Gastrocnemius medialis (tissue), 4 donors: ENCODE measurements at regions not wholly inside any gene's neighbourhood (a gene's known extent, or its start where the extent isn't known, plus 50 kb on each side); places are given as distances from the start of the nearest gene placed in this dataset.

ENCODE experiments used
- ATAC-seq, 2 donors: fragments of 150-250 bp; one replicate each; pipeline ENCODE4 v1.9.1; 2016
- DNase-seq, 2 donors: peaks; one replicate each; pipeline ENCODE4 v3.0.0-alpha.2; 2019
- H3K27ac ChIP-seq, 4 donors: fragments of 200-600 bp; sonication (generic); 1 replicate in 1 of 4; 2 replicates in 3 of 4; pipeline ENCODE4 v1.5.1; 2016 to 2018; ENCODE audit warnings: mild to moderate bottlenecking in 2 of 4, moderate library complexity in 1 of 4
- H3K27me3 ChIP-seq, 3 donors: fragments of 200-600 bp; sonication (generic) in 2 of 3; 1 replicate in 1 of 3; 2 replicates in 2 of 3; pipeline versions ENCODE4 v1.5.1 to v1.6.0; 2016 to 2019; ENCODE audit warnings: mild to moderate bottlenecking in 1 of 3, moderate library complexity in 1 of 3
- H3K36me3 ChIP-seq, 2 donors: fragments of 200-600 bp; sonication (generic) in 1 of 2; one replicate each; pipeline ENCODE4 v1.5.1; 2017 to 2018
- H3K4me1 ChIP-seq, 2 donors: fragments of 200-600 bp; sonication (generic) in 1 of 2; one replicate each; pipeline ENCODE4 v1.5.1; 2016 to 2017; ENCODE audit warnings: mild to moderate bottlenecking in 2 of 2
- H3K4me3 ChIP-seq, 4 donors: fragments of 200-600 bp; sonication (generic) in 3 of 4; 1 replicate in 1 of 4; 2 replicates in 3 of 4; pipeline ENCODE4 v1.5.1; 2016 to 2019; ENCODE audit warnings: mild to moderate bottlenecking in 2 of 4
- H3K9me3 ChIP-seq, 3 donors: fragments of 200-600 bp; sonication (generic) in 2 of 3; 1 replicate in 1 of 3; 2 replicates in 2 of 3; pipeline ENCODE4 v1.5.1; 2016 to 2019
- CTCF ChIP-seq, 5 experiments: fragments of 450-650 bp in 3 of 5; fragments of 200-600 bp in 2 of 5; sonication (generic) in 2 of 5; IDR thresholded peaks in 4 of 5; conservative IDR thresholded peaks in 1 of 5; 1 replicate in 4 of 5; 2 replicates in 1 of 5; pipeline ENCODE4 v1.5.1; 2016 to 2019; ENCODE audit warnings: antibody characterized with exemption in 5 of 5, mild to moderate bottlenecking in 3 of 5, moderate library complexity in 3 of 5
- POLR2A ChIP-seq, 2 donors: fragments of 450-650 bp; IDR thresholded peaks; one replicate each; pipeline ENCODE4 v1.6.1; 2017; ENCODE audit warnings: antibody characterized with exemption in 2 of 2, mild to moderate bottlenecking in 2 of 2, moderate library complexity in 2 of 2
- in situ Hi-C, 4 donors: fragments of 200-750 bp; cut with MboI; loops; one replicate each; pipeline versions ENCODE4 v1.15.0 to v1.8.0; 2017; ENCODE audit warnings: low sequenced_read_pairs in 4 of 4
- intact Hi-C: fragments of 100-400 bp; cut with DNase I; formaldehyde crosslinking; loops from one replicate; pipeline ENCODE4 v1.15.1; 2023; ENCODE audit warnings: low total_unique reads

DNA sequence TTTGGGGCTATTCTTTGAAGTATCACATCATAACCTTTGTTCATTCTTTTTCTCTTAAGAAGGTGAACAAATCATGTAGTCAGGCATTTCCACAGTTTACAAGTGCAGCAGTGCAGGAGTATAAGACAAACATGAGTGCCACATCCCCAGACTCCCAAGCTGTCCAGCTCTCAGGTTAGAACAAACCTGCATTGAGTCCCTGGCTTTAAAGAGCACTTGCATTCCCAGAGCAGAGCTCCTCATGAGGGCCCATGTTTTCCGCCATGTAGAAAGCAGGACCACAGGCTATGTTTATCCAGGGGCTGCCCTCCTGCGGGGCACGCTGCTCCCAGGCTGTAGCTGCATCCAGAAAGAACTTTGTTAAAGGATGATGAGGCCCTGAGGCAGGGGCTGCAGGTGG lies 267.7 kb downstream of the TLE3 start:
- intact Hi-C loops (no loop called here), in situ Hi-C loops (no loop called here)
- H3K4me3 ChIP-seq = no peak overlapping the region
- no peaks in the 10 kb centered on the region for H3K4me1 ChIP-seq
- H3K36me3 ChIP-seq = no peaks in the 10 kb centered on the region
- ATAC-seq = no peak
- H3K27me3 ChIP-seq = no peaks in the 10 kb centered on the region
- H3K9me3 ChIP-seq = no peaks in the 10 kb centered on the region
- H3K27ac ChIP-seq = no peak overlapping the region
- TF ChIP-seq POLR2A (IDR thresholded peaks at IDR 0.05) (no peak), CTCF (IDR thresholded peaks at IDR 0.05 in 4 of 5, conservative IDR thresholded peaks at IDR 0.05 in 1 of 5) (no peak)
- DNase-seq = no peak

DNA sequence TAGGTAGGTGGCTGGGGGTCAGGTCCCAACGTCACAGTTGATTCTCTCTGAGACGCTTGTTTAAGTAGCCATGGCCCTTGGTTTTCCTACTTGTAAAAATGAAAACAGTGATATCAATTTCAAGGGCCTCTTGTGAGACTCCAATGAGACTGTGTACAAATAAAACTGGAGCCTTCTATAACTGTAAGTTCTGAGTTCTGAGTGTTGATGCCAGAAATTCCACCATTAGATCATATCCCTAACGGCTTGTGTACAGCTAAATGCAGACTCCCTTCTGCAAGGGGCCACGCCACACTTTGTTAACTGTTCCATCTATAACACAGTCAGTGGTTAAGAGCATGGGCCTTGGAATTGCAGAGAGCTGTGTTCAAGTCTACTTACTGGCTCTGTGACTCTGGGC lies 267.3 kb downstream of the TLE3 start:
- Histone ChIP-seq H3K27ac (no peak overlapping the region), H3K4me1 (no peaks in the 10 kb centered on the region), H3K4me3 (no peak overlapping the region), H3K27me3 (no peaks in the 10 kb centered on the region), H3K36me3 (no peaks in the 10 kb centered on the region), H3K9me3 (no peaks in the 10 kb centered on the region)
- in situ Hi-C loops = no loop called here
- no peak for DNase-seq
- TF ChIP-seq POLR2A (IDR thresholded peaks at IDR 0.05) (no peak), CTCF (IDR thresholded peaks at IDR 0.05 in 4 of 5, conservative IDR thresholded peaks at IDR 0.05 in 1 of 5) (no peak)
- peak in 1 of 2 donors; percentile 74 for ATAC-seq
- intact Hi-C loops = no loop called here

- Histone ChIP-seq H3K27ac (no peak overlapping the region), H3K36me3 (no peaks in the 10 kb centered on the region), H3K4me3 (no peak overlapping the region), H3K4me1 (no peaks in the 10 kb centered on the region), H3K27me3 (no peaks in the 10 kb centered on the region), H3K9me3 (no peaks in the 10 kb centered on the region)
- in situ Hi-C loops = no loop called here
- intact Hi-C loops = no loop called here
- no peak for DNase-seq
- ATAC-seq = no peak
- no peak for TF ChIP-seq CTCF (IDR thresholded peaks at IDR 0.05 in 4 of 5, conservative IDR thresholded peaks at IDR 0.05 in 1 of 5)
- no peak for TF ChIP-seq POLR2A (IDR thresholded peaks at IDR 0.05)
These were observed 266.8 kb downstream of the TLE3 start for GRCh38 chr15:69830876-69831275.

DNA sequence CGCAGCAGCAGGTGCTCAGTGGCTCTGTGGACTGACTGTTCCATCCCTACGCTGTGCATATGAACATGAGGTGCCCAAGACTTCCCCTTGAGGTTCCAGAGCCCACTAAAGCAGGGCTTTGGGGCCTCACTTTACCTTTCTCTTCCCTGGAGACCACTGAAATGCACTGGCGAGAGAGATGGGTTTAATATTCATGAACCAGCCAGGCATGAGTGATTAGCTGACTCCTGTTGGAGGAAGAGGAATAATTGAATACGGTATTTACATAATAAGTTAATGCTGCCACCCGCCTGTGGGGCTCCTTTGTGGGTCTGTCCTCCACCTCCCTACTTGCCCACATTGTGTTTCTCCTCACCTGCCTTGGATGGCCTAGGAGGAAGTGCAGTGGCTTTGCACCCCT lies 263.4 kb downstream of the TLE3 start:
- no peak for TF ChIP-seq POLR2A (IDR thresholded peaks at IDR 0.05)
- no peak for TF ChIP-seq CTCF (IDR thresholded peaks at IDR 0.05 in 4 of 5, conservative IDR thresholded peaks at IDR 0.05 in 1 of 5)
- H3K27me3 ChIP-seq = no peaks in the 10 kb centered on the region
- DNase-seq = no peak
- intact Hi-C loops = no loop called here
- in situ Hi-C loops = no loop called here
- H3K36me3 ChIP-seq = no peaks in the 10 kb centered on the region
- no peaks in the 10 kb centered on the region for H3K9me3 ChIP-seq
- no peaks in the 10 kb centered on the region for H3K4me1 ChIP-seq
- no peak overlapping the region for H3K27ac ChIP-seq
- ATAC-seq = no peak
- no peak overlapping the region for H3K4me3 ChIP-seq

DNA sequence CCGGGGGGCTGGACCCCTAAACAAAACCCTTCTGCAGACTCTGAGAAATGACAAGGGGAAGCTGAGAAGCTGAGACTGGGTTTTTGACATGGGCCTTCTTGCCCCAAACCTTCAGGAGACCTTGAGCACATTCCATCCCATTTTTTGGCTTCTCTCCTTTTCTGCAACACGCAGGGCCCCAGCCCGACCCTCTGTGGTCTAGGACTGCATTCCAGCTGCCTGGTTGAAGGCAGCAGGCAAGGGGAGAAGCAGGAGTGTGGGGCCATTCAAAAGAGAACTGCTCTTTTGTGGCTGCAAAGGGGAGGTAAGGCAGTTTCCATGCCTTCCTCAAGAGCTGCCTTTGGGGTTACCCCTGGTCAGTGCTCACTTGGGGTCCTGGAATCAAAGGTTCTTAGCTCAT lies 263.0 kb downstream of the TLE3 start:
- no peaks in the 10 kb centered on the region for H3K9me3 ChIP-seq
- H3K4me3 ChIP-seq = no peak overlapping the region
- intact Hi-C loops = no loop called here
- H3K4me1 ChIP-seq = no peaks in the 10 kb centered on the region
- TF ChIP-seq CTCF (IDR thresholded peaks at IDR 0.05 in 4 of 5, conservative IDR thresholded peaks at IDR 0.05 in 1 of 5) (no peak), POLR2A (IDR thresholded peaks at IDR 0.05) (no peak)
- no peak overlapping the region for H3K27ac ChIP-seq
- no peaks in the 10 kb centered on the region for H3K27me3 ChIP-seq
- in situ Hi-C loops = no loop called here
- no peak for DNase-seq
- no peaks in the 10 kb centered on the region for H3K36me3 ChIP-seq
- no peak for ATAC-seq
